ENCODE measurements at regions not wholly inside any gene's neighbourhood (a gene's known extent, or its start where the extent isn't known, plus 50 kb on each side); places are given as distances from the start of the nearest gene placed in this dataset.

- Histone ChIP-seq H3F3A (ENCODE audit: insufficient read depth, low read length) (no peaks in the 10 kb centered on the region), H3K4me2 (ENCODE audit: low read length) (no peak overlapping the region), H3K9me2 (ENCODE audit: low read depth, low read length) (no peaks in the 10 kb centered on the region), H3K9ac (ENCODE audit: low read length) (no peak overlapping the region), H3K79me2 (ENCODE audit: insufficient read depth, low read length) (no peaks in the 10 kb centered on the region), H3K4me3 (ENCODE audit: low read depth, low read length, poor library complexity, severe bottlenecking) (no peak overlapping the region), H3K27me3 (ENCODE audit: insufficient read depth, low read length) (no peaks in the 10 kb centered on the region), H3K27ac (ENCODE audit: low read depth, low read length, poor library complexity, severe bottlenecking) (no peak overlapping the region), H3K9me3 (ENCODE audit: low read length) (no peaks in the 10 kb centered on the region), H3K36me3 (ENCODE audit: insufficient read depth, low read length) (no peaks in the 10 kb centered on the region), H2AFZ (ENCODE audit: low read length) (no peak overlapping the region), H3K4me1 (ENCODE audit: insufficient read depth, low read length, severe bottlenecking) (no peaks in the 10 kb centered on the region), H4K20me1 (ENCODE audit: insufficient read depth, low read length) (no peaks in the 10 kb centered on the region)
- TF ChIP-seq EZH2 (IDR thresholded peaks at IDR 0.05; ENCODE audit: borderline replicate concordance, low read length) (no peak), CTCF (IDR thresholded peaks at IDR 0.05; ENCODE audit: low read length) (no peak)
These were observed 616.7 kb upstream of the REG3G start for GRCh38 chr2:78408795-78409118.

DNA sequence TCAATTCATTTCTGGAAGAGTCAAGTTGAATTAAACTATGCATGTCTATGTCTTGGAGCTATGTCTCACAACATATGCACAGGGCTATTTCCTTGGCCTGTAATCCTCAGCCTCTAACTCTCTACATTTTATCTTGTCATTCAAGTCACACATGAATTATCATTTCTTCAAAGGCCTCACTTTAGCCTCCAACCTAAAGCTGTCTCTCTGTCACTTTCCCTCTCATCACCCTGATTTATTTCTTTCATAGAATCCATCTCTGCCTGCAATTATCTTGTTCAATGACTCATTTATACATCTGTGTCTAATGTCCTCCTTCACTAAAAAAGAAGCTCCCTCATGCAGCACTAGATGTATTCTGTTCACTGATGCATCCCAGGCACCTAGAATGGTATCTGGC, 614.2 kb upstream of the REG3G start:
- Histone ChIP-seq H3K36me3 (ENCODE audit: insufficient read depth, low read length) (no peaks in the 10 kb centered on the region), H3K79me2 (ENCODE audit: insufficient read depth, low read length) (no peaks in the 10 kb centered on the region)

DNA sequence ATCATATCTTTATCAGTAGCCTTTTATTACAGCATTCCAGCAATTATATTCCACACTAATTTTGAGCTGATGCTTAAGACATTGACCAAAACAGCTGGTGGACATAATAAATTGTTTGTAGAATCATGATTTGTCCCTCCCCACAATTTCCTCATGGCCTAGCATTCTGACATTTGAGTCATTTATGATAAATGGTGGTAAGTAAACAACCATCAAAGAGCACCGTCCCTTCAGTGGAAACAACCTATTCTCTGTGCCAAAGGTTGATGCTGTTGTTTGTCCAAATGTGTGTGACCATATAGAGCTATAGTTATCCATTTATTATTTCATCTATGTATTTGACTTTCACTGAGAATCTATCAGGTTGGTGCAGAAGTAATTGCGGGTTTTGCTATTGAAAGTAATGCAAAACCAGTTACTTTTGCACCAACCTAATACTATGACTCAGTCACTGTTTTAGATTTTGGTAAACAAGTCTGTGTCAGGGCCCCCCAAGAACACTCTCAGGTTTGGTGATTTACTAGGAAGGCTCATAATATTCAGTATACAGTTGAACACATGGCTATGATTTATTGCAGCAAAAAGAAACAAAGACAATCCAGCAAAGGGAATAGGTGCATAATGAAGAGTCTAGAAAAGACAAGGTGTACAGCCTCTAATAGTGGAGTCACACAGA, 608.7 kb upstream of the REG3G start:
- Histone ChIP-seq H4K20me1 (ENCODE audit: insufficient read depth, low read length) (no peaks in the 10 kb centered on the region), H3K36me3 (ENCODE audit: insufficient read depth, low read length) (no peaks in the 10 kb centered on the region), H3K4me2 (ENCODE audit: low read length) (no peak overlapping the region), H3K9me2 (ENCODE audit: low read depth, low read length) (no peaks in the 10 kb centered on the region), H3K27ac (ENCODE audit: low read depth, low read length, poor library complexity, severe bottlenecking) (no peak overlapping the region), H3K4me1 (ENCODE audit: insufficient read depth, low read length, severe bottlenecking) (no peaks in the 10 kb centered on the region), H3K79me2 (ENCODE audit: insufficient read depth, low read length) (no peaks in the 10 kb centered on the region), H3K27me3 (ENCODE audit: insufficient read depth, low read length) (no peaks in the 10 kb centered on the region), H3K9me3 (ENCODE audit: low read length) (no peaks in the 10 kb centered on the region), H3F3A (ENCODE audit: insufficient read depth, low read length) (no peaks in the 10 kb centered on the region), H2AFZ (ENCODE audit: low read length) (no peak overlapping the region), H3K4me3 (ENCODE audit: low read depth, low read length, poor library complexity, severe bottlenecking) (no peak overlapping the region), H3K9ac (ENCODE audit: low read length) (no peak overlapping the region)
- TF ChIP-seq EZH2 (IDR thresholded peaks at IDR 0.05; ENCODE audit: borderline replicate concordance, low read length) (no peak), CTCF (IDR thresholded peaks at IDR 0.05; ENCODE audit: low read length) (no peak)

More for the DNA sequence above, 614.2 kb upstream of the REG3G start:
- Histone ChIP-seq H3K27me3 (ENCODE audit: insufficient read depth, low read length) (no peaks in the 10 kb centered on the region), H3K9me2 (ENCODE audit: low read depth, low read length) (no peaks in the 10 kb centered on the region), H3K4me3 (ENCODE audit: low read depth, low read length, poor library complexity, severe bottlenecking) (no peak overlapping the region), H3K9ac (ENCODE audit: low read length) (no peak overlapping the region), H4K20me1 (ENCODE audit: insufficient read depth, low read length) (no peaks in the 10 kb centered on the region), H3K4me1 (ENCODE audit: insufficient read depth, low read length, severe bottlenecking) (no peaks in the 10 kb centered on the region), H2AFZ (ENCODE audit: low read length) (no peak overlapping the region), H3K9me3 (ENCODE audit: low read length) (no peaks in the 10 kb centered on the region), H3F3A (ENCODE audit: insufficient read depth, low read length) (no peaks in the 10 kb centered on the region), H3K27ac (ENCODE audit: low read depth, low read length, poor library complexity, severe bottlenecking) (no peak overlapping the region), H3K4me2 (ENCODE audit: low read length) (no peak overlapping the region)
- TF ChIP-seq EZH2 (IDR thresholded peaks at IDR 0.05; ENCODE audit: borderline replicate concordance, low read length) (no peak), CTCF (IDR thresholded peaks at IDR 0.05; ENCODE audit: low read length) (no peak)

Measured in OCI-LY1 (cell line).